ENCODE measurements at regions not wholly inside any gene's neighbourhood (a gene's known extent, or its start where the extent isn't known, plus 50 kb on each side); places are given as distances from the start of the nearest gene placed in this dataset.
A peak's percentile ranks its signal among the peaks of the same experiment; 100 is the strongest.

GRCh38 chr7:16045296-16045695, 358.8 kb upstream of the MEOX2 start:
- no peak for DNase-seq

DNA sequence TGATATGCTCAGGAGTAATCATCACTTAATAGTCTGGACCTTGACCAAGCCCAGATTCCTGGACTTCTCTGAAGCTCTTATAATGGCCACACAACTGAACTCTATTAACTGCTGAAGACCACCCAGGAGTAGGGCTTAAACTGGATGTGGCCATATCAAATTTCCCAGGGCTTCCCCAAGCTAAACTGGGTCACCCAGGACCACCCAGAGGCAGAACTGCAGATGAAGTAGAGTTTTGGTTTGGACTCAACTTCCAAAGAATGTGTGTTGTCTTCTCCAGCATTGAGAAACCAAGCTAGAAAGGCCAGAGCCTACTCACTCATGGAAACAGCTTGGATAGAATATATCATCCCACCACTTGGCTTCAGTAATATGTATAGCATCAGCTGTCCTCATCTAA, 358.2 kb upstream of the MEOX2 start:
- DNase-seq: no peak

- no peak for DNase-seq
These were observed 353.9 kb upstream of the MEOX2 start for GRCh38 chr7:16040346-16040745.

DNA sequence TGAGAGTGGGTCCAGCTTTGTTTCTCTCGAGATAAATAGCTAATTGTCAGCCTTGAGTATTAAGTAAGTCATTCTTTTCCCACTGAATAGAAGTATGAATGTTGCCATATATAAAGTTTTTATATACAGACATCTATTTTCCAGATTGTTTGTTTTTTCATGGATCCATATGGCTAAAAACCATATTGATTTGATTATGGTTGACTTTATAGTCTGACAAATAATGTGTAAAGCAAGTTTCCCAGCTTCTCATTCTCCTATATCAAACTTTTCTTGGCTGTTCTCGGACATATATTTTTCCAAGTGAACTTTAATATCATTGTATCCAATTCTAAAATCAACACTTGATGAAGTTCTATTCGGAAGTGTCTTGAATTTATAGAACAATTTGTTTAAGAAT, 352.4 kb upstream of the MEOX2 start:
- DNase-seq: no peak

GRCh38 chr7:16035392-16035791, 348.9 kb upstream of the MEOX2 start:
- no peak for DNase-seq

GRCh38 chr7:16034866-16035265, 348.4 kb upstream of the MEOX2 start:
- DNase-seq: no peak

DNA sequence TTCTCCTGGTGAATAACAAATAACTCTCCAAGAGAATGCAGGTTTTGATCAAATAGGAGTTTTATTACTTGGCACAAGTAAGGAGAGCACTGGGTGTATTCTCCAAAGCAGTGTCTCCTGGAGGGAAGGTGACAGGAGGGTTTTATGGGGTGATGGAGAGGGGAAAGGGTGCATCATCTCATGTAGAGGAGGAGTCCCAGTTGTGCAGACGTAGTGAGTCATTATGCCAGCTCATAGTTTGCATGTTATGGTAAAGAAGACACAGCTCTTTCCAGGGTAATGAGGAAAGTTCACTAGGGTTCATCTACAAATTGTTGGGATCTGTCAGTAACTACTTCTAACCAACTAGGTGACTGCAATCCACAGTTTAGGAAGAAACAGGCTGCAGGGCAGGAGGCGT, 347.9 kb upstream of the MEOX2 start:
- no peak for DNase-seq

DNA sequence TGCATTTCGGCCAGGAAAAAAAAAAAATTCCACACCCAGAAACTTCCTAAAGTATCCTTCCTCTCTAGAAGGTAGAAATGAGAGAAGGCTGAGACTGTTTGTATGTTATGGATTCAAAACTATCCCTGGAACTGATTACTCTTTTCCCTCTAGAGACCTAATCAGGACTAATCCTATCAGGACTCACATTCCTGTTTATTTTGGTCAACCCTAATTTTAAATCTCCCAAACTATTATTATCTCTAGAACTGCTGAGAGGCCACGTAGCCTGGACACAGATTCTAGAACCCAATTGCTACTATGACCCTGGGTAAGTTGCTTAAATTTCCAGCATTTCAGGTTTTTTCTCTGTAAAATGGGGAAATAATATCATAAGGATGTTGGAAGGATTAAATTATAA, 346.8 kb upstream of the MEOX2 start:
- DNase-seq: no peak

DNA sequence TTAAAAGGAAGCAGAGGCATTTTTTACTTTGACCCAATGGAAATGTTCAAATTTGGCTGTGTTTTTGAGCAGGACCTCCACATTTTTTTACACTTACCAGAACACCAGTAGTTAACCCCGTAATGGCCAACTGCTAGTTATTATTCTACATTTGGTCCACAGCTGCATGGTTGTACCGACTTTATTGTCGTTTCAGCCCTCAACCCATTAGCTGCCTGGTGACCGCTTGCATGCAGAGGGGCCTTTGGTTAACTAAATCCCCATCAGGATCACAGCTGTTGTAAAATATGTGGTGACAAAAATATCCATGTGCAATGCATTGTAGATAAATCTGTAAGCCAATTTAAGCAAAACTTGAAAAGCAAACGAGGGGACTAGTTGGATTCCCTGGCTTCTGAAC, 342.2 kb upstream of the MEOX2 start:
- DNase-seq: no peak

- no peak for DNase-seq
These were observed 341.6 kb upstream of the MEOX2 start for GRCh38 chr7:16028103-16028502.

DNA sequence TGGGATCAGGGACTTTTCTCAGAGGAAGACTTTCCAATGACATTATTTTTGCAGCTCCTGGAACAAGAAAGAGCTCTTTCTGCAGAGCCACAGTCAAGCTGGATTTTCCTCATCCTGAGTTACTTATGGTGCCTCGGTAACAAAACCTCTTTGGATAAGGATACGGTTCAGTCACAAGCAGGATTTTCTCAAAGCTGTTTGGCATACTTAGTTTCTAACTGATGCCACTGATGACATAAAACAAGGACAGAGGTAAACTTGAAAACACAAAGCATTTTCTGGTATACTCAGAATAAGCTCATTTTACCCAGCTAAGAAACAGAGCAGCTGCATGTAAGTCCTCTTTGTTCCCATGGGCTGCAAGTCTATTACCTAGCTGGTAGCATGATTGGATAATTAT, 340.9 kb upstream of the MEOX2 start:
- no peak for DNase-seq

- no peak for DNase-seq
These were observed 340.0 kb upstream of the MEOX2 start for GRCh38 chr7:16026253-16027020.

GRCh38 chr7:16025696-16026095, 339.2 kb upstream of the MEOX2 start:
- DNase-seq: no peak

GRCh38 chr7:16023503-16023902, 337.0 kb upstream of the MEOX2 start:
- DNase-seq: no peak

DNA sequence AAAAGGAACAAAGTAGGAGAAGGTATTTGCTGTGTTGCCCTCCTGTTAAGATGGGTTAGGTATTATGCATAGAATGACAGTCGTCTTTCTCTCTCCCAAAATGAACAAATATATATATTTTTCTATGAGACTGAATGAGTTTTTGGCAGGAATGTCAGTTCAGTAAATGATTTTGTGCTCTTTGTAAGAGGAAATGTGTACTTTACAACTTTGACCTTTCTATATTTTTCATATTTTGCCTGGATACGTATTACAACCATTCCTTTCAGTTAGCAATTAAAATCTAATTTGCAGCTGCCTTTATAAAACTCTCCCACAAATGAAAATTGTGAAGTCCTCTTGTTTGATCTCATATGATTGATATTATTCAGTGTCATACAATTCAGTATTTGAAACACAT, 336.6 kb upstream of the MEOX2 start:
- DNase-seq: no peak

DNA sequence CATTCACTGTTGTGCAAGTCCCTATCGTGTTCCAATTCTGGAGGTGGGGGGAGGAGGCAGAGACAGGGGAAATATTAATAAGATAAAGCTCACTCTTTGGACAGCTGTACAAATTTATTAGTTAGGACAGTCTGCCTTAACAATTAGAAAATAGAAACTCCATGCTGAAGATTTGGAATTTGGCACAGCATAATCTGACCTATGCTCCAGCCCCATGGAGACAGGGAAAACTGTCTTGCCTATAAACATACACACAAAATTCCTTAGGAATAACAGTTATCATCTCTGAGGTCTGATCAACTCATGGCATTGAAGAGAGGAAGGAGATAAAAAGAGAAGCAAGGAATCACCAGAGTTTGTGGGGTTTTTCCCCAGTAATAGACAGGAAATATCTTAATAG, 335.4 kb upstream of the MEOX2 start:
- DNase-seq: no peak

- DNase-seq: no peak
These were observed 329.5 kb upstream of the MEOX2 start for GRCh38 chr7:16015981-16016380.

GRCh38 chr7:16014031-16014430, 327.5 kb upstream of the MEOX2 start:
- DNase-seq: no peak

DNA sequence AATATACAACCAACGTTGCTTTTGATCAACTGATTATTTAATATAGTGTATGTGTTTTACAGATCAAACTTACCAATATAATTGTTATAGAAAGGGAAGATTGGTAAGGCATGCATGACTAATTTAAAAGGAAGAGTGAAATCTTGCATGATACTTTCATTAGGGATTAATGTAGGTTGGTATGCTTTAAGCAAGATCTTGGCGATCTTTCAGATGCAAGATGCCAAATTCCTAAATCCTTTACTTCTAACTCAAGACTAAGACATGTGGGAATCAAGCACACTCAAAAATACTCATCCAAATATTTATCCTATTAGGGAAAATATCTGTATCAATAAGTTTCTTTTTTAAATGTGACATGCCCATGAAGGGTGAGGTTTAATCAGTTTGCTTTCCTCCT, 321.4 kb upstream of the MEOX2 start:
- no peak for DNase-seq

DNA sequence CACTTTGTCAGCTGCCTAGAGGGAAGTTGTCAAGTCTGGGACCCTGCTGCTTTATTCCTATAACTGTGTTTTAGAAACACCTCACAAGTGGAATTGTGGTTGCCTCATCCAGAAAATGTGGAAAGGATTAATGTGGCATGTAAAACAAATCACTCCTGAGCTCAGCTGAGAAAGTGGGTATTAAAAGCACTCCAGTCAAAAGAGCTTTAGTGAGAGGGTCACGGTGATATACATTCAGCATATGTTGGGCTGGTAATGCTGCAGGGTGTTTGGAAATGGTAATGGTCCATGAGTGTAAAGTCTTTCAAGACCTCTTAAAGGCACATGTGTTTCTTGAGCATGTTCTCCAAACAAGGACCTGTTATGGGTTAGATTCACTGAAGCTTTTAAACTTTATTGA, 318.2 kb upstream of the MEOX2 start:
- DNase-seq: peak; percentile 72 to 85

DNA sequence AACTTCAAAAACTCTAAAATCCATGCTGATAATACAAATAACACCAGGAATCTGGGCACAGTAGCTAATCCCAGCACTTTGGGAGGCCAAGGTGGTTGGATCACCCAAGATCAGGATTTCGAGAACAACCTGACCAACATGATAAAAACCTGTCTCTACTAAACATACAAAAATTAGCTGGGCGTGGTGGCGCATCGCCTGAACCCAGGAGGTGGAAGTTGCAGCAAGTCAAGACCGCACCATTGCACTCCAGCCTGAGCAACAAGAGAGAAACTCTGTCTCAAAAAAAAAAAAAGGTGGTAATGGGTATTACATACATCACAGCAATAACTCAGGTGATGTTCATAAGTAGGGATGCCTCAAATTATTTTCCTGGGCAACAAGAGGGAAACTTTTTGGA, 315.0 kb upstream of the MEOX2 start:
- no peak for DNase-seq

DNA sequence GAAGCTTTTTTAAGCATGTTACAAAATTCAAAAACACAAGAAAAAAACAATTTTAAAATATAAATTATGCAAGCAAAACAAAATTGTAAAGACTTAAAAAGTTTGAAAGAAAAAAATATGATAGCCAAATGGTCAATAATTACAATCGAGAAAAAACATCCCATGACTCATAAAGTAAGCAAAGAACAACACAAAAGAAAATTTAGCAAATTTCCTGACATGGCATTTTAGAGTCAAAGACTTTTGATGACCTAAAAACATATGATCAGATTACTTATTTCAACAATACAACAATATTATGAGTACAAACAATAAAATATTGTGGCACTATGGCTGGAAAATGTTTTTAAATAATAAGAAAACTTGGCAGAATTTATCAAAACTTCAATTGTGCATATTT, 312.1 kb upstream of the MEOX2 start:
- no peak for DNase-seq

DNA sequence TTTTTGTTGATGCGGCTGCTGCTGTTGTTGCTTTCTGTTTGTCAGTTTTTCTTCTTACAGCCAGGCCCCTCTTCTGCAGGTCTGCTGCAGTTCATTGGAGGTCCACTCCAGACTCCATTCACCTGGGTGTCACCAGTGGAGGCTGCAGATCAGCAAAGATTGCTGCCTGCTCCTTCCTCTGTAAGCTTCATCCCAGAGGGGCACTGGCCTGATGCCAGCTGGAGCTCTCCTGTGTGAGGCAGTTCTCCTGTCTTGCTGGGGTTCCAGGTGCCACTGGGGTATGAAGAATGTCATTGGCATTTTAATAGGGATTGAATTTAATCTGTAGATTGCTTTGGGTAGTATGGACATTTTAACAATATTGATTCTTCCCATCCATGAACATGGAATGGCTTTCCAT, 308.5 kb upstream of the MEOX2 start:
- no peak for DNase-seq

DNA sequence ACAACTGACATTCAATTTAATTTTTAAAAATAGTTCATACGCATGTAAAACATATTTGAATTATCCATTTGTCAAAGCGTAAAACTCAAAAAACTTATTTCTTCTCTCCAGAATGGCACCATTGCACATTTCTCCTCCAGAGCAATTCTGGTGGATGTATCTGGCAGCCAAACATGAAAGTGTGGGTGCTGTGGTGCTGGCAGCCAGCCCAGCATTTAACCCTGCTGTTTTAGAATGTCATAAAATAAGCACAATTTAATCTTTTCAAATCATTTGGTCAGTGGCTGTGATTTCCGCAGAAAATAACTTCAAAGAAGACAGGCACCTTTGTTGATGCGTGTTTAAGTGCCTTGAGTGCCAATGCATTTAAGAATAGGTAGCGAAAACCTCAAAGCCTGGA, 302.7 kb upstream of the MEOX2 start:
- no peak for DNase-seq

DNA sequence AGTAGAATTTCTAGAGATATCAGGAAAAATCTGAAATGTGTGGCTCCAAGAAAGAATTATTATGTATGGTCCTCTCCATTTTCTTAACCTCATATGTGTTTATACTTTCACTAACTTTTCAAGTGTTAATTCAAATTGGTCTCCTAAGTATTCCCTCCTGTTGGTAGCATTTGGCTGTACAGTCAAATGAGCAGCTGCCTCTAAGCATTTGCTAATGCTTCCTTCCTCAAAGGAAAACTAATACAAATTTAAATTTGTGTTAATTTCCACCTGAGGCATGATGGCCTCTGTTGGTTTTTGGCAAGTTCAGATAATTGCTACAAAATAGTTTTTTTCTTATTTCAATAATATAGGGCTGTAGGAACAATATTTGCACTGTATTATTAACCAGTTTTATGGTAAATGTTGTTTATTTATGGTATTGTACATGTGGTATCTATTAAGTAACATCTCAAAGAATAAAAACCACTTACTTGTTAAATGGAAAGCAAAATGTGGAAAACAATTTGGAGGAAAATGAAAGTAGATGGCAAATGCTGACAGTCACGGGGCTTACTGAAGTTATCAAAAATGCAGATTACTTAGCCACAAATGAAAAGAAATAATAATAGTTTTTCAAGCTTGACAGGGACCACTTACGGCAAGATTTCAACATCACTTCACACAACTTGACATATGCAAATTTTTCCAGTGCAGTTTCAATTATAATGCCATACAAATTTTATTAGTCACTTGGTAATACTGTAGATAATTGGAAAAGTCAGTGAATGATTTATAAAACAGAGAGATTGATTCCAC, 299.3 kb upstream of the MEOX2 start:
- no peak for DNase-seq
